SK-N-SH treated with all-trans-retinoic acid at 6 μM for 48 hours (cell line): ENCODE measurements at regions not wholly inside any gene's neighbourhood (a gene's known extent, or its start where the extent isn't known, plus 50 kb on each side); places are given as distances from the start of the nearest gene placed in this dataset.

Experiments
- ARNTL ChIP-seq: fragments of 450-650 bp; formaldehyde crosslinking; IDR thresholded peaks from 2 replicates; pipeline ENCODE4 v1.5.0; 2020; ENCODE audit warnings: low read depth, mild to moderate bottlenecking, moderate library complexity, borderline replicate concordance
- BACH2 ChIP-seq: fragments of 250-450 bp; sonication (Bioruptor Pico); IDR thresholded peaks from 2 replicates; pipeline ENCODE4 v1.9.0; 2021; ENCODE audit warnings: mild to moderate bottlenecking, borderline replicate concordance
- PATZ1 ChIP-seq: fragments of 250-450 bp; sonication (Bioruptor Pico); IDR thresholded peaks from 2 replicates; pipeline ENCODE4 v1.8.0; 2020; ENCODE audit warnings: mild to moderate bottlenecking, moderate library complexity, borderline replicate concordance
- ZNF70 ChIP-seq: fragments of 450-650 bp; formaldehyde crosslinking; IDR thresholded peaks from 2 replicates; pipeline ENCODE4 v1.5.0; 2020; ENCODE audit warnings: mild to moderate bottlenecking, moderate library complexity

DNA sequence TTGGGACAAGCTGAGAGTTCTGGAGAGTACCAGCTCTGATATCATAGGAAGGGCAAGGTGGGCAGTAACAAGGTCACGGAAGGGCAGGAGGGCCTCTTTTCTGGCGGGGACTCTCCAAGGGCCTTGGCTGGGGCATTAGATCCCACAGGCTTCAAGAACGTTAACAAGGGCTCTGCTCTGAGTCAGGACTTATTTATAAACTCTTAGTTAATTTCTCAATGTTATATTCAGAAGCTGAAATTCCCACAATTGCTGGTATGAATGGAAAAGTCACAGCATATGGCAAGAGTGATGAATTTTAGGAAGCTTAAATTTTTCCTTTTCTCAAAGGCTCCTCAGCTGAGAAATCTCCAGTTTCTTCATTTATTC is 320.2 kb upstream of the TBC1D5 start:
- no peak for TF ChIP-seq PATZ1 (CRISPR knock-in tag)
- no peak for TF ChIP-seq ARNTL (CRISPR knock-in tag)
- no peak for TF ChIP-seq BACH2 (CRISPR knock-in tag)
- TF ChIP-seq ZNF70 (CRISPR knock-in tag), result no peak
